Right forelimb (tissue), 1 donor: ENCODE measurements at regions not wholly inside any gene's neighbourhood (a gene's known extent, or its start where the extent isn't known, plus 50 kb on each side); places are given as distances from the start of the nearest gene placed in this dataset.

Experiments
- DNase-seq: peaks from one replicate; pipeline ENCODE4 v3.0.0-alpha.2; 2018

GRCh38 chr3:54071601-54072000 lies 50.8 kb upstream of the CACNA2D3 start:
- no peak for DNase-seq

- DNase-seq: no peak
Observed at GRCh38 chr3:54069961-54070360, 52.4 kb upstream of the CACNA2D3 start.

- no peak for DNase-seq
Observed at GRCh38 chr3:54067055-54067698, 55.2 kb upstream of the CACNA2D3 start.

- DNase-seq: no peak
Observed at GRCh38 chr3:54066253-54066652, 56.1 kb upstream of the CACNA2D3 start.

GRCh38 chr3:54065586-54065985 lies 56.8 kb upstream of the CACNA2D3 start:
- DNase-seq: no peak

GRCh38 chr3:54065140-54065539 lies 57.2 kb upstream of the CACNA2D3 start:
- no peak for DNase-seq

GRCh38 chr3:54064486-54064885 lies 57.9 kb upstream of the CACNA2D3 start:
- no peak for DNase-seq

- no peak for DNase-seq
Observed at GRCh38 chr3:54062546-54062945, 59.8 kb upstream of the CACNA2D3 start.

GRCh38 chr3:54056521-54056920 lies 65.8 kb upstream of the CACNA2D3 start:
- no peak for DNase-seq

GRCh38 chr3:54053882-54054281 lies 68.5 kb upstream of the CACNA2D3 start:
- DNase-seq: no peak

GRCh38 chr3:54053211-54053610 lies 69.1 kb upstream of the CACNA2D3 start:
- no peak for DNase-seq

GRCh38 chr3:54047568-54047967 lies 74.8 kb upstream of the CACNA2D3 start:
- DNase-seq: no peak

- DNase-seq: no peak
Observed at GRCh38 chr3:54046641-54047214, 75.6 kb upstream of the CACNA2D3 start.

- DNase-seq: no peak
Observed at GRCh38 chr3:54045061-54045815, 77.1 kb upstream of the CACNA2D3 start.

GRCh38 chr3:54042259-54042823 lies 80.0 kb upstream of the CACNA2D3 start:
- no peak for DNase-seq

GRCh38 chr3:54040476-54040875 lies 81.9 kb upstream of the CACNA2D3 start:
- DNase-seq: no peak

GRCh38 chr3:54038391-54038790 lies 84.0 kb upstream of the CACNA2D3 start:
- DNase-seq: no peak

- DNase-seq: no peak
Observed at GRCh38 chr3:54036543-54036942, 85.8 kb upstream of the CACNA2D3 start.

GRCh38 chr3:54034971-54035370 lies 87.4 kb upstream of the CACNA2D3 start:
- DNase-seq: no peak

- no peak for DNase-seq
Observed at GRCh38 chr3:54033761-54034160, 88.6 kb upstream of the CACNA2D3 start.

GRCh38 chr3:54032598-54032997 lies 89.8 kb upstream of the CACNA2D3 start:
- no peak for DNase-seq

GRCh38 chr3:54028372-54028771 lies 94.0 kb upstream of the CACNA2D3 start:
- no peak for DNase-seq

GRCh38 chr3:54026543-54026942 lies 95.8 kb upstream of the CACNA2D3 start:
- DNase-seq: no peak

GRCh38 chr3:54021071-54021470 lies 101.3 kb upstream of the CACNA2D3 start:
- DNase-seq: no peak
